ENCODE measurements at regions not wholly inside any gene's neighbourhood (a gene's known extent, or its start where the extent isn't known, plus 50 kb on each side); places are given as distances from the start of the nearest gene placed in this dataset.

DNA sequence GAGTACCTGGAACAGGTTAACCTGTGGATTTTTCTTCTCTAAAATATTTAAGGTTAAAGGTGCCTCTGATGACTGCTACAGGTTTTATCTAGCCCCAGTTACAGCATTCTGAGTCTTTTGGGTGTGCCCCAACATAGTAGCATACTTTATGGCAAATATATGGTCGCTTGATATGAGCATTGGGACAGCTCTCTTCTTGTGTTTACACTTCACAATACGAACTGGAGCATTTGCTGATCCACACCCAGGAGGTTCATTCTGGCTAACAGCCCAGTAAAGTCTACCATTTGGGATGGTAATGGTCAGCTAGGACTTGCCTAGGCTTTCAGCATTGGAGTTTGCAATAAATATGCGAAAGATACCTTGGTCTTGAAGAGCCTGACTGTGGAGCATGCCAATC is 101.3 kb downstream of the DISP1 start:
- Histone ChIP-seq H2AFZ (ENCODE audit: low read length) (no peak overlapping the region), H3K23ac (ENCODE audit: insufficient read length) (no peak overlapping the region), H2BK12ac (ENCODE audit: low read depth, low read length) (no peak overlapping the region), H2BK5ac (ENCODE audit: low read depth, low read length) (no peak overlapping the region), H3K14ac (ENCODE audit: insufficient read length) (no peak overlapping the region), H3K27ac (ENCODE audit: low read depth, low read length) (no peak overlapping the region), H3K27me3 (replicated peaks in 1 of 4; ENCODE audit: control insufficient read depth in 3 of 4, extremely low read depth in 1 of 4, insufficient read depth in 3 of 4, low read length in 3 of 4) (no peaks in the 10 kb centered on the region), H3K18ac (ENCODE audit: extremely low read depth, low read length) (no peak overlapping the region), H3K23me2 (ENCODE audit: low read depth, low read length) (no peaks in the 10 kb centered on the region), H3K4me1 (replicated peaks in 1 of 4; ENCODE audit: control insufficient read depth in 3 of 4, insufficient read depth in 4 of 4, low read length in 3 of 4) (no peaks in the 10 kb centered on the region), H3K4me3 (ENCODE audit: extremely low read depth in 1 of 4, insufficient read depth in 2 of 4, low read depth in 3 of 4, low read length in 4 of 4) (no peak overlapping the region; a peak in 1 of 8 replicates), H4K91ac (replicated peaks; ENCODE audit: insufficient read length, low read length) (no peak overlapping the region), H2AK5ac (ENCODE audit: low read depth, low read length) (no peak overlapping the region), H3K4ac (replicated peaks; ENCODE audit: insufficient read length, low read depth, low read length) (no peak overlapping the region), H3K9me3 (ENCODE audit: insufficient read depth in 2 of 2, low read depth in 1 of 2, low read length in 1 of 2) (peaks cover 4 to 7% of the 10 kb centered on the region in 2 experiments; a peak in 2 of 4 replicates), H3K56ac (replicated peaks; ENCODE audit: insufficient read length, low read depth, low read length) (no peak overlapping the region), H2BK20ac (ENCODE audit: low read length) (no peak overlapping the region), H4K20me1 (replicated peaks in 1 of 2; ENCODE audit: control insufficient read depth in 1 of 2, insufficient read depth in 2 of 2, low read length in 2 of 2) (no peaks in the 10 kb centered on the region), H3K79me2 (ENCODE audit: control insufficient read depth in 1 of 2, insufficient read depth in 2 of 2, low read length in 2 of 2) (no peaks in the 10 kb centered on the region), H2BK120ac (replicated peaks; ENCODE audit: low read depth, low read length) (no peak overlapping the region), H4K8ac (ENCODE audit: extremely low read depth, insufficient read depth, low read length) (no peak overlapping the region), H2BK15ac (ENCODE audit: low read length) (no peak overlapping the region), H3K9ac (replicated peaks in 1 of 4; ENCODE audit: extremely low read depth in 1 of 4, low read depth in 3 of 4, low read length in 3 of 4) (no peak overlapping the region), H3K4me2 (ENCODE audit: insufficient read depth in 1 of 2, low read depth in 2 of 2, low read length in 2 of 2) (no peak overlapping the region), H3K79me1 (ENCODE audit: low read depth, low read length) (no peaks in the 10 kb centered on the region), H4K5ac (ENCODE audit: insufficient read length, low read depth, low read length) (no peak overlapping the region), H3K36me3 (ENCODE audit: control insufficient read depth in 2 of 4, insufficient read depth in 4 of 4, low read length in 3 of 4) (no peaks in the 10 kb centered on the region)
- FAIRE-seq (no peak), DNase-seq (ENCODE audit: low read depth in 1 of 2, low spot score in 2 of 2) (no peak)
- ChIA-PET CTCF (ENCODE audit: partially characterized antibody) (interaction anchor here (0.6 kb wide), 1 partner anchor 208 kb away, joined by 5 read pairs; no protein-coding TSS in a partner anchor), POLR2A (ENCODE audit: partially characterized antibody) (no interaction called here)
- no peak for TF ChIP-seq EGR1 (IDR thresholded peaks at IDR 0.05; ENCODE audit: borderline replicate concordance, low read depth, low read length)
- no peak for TF ChIP-seq SP2 (IDR thresholded peaks at IDR 0.05; ENCODE audit: low read length)
- no peak for TF ChIP-seq SIX5 (IDR thresholded peaks at IDR 0.05; ENCODE audit: low read depth, low read length)
- no peak for TF ChIP-seq SAP30 (IDR thresholded peaks at IDR 0.05; ENCODE audit: insufficient read depth, insufficient replicate concordance, low read length)
- no peak for TF ChIP-seq SP1 (IDR thresholded peaks at IDR 0.05; ENCODE audit: low read depth, low read length)
- 78% methylated on average over 3 of the region's 3 CpGs; no CpG with 5 or more reads in 1 of the 2 experiments for WGBS, 2 experiments (ENCODE audit: extremely low coverage in 1 of 2, insufficient coverage in 1 of 2, insufficient read length in 1 of 2, insufficient replicate concordance in 2 of 2, low coverage in 1 of 2, low lambda C conversion rate in 2 of 2, missing lambda C conversion rate in 1 of 2)
